Panc1 (cell line): ENCODE measurements at regions not wholly inside any gene's neighbourhood (a gene's known extent, or its start where the extent isn't known, plus 50 kb on each side); places are given as distances from the start of the nearest gene placed in this dataset.
A peak's percentile ranks its signal among the peaks of the same experiment; 100 is the strongest.

ENCODE experiments used
- ATAC-seq: fragments of 200-7000 bp; cut with Tn5 transposase; 2 replicates; pipeline ENCODE4 v1.9.1; 2020; ENCODE audit warnings: mild to moderate bottlenecking, moderate library complexity
- BruUV-seq: library from RNA; stranded (reverse); fragments of 400-500 nt; replicated peaks from 2 replicates; lab custom pipeline; 2021; lab: Mats Ljungman, UMichigan
- CTCF ChIA-PET: fragments of 300-600 bp; sonication (Branson Sonifier 250); formaldehyde crosslinking; loops from one replicate; lab custom pipeline; 2022; ENCODE audit warnings: antibody characterized with exemption; lab: Charles Lee
- POLR2A ChIA-PET: fragments of 300-600 bp; sonication (Branson Sonifier 250); formaldehyde crosslinking; loops from one replicate; lab custom pipeline; 2022; ENCODE audit warnings: antibody characterized with exemption; lab: Charles Lee
- DNase-seq: peaks from one replicate; pipeline ENCODE4 v3.0.0-alpha.2; 2010; ENCODE audit warnings: low read depth, low spot score
- H3K27ac ChIP-seq: 2 replicates; pipeline ENCODE4 v1.5.1; 2011; ENCODE audit warnings: mild to moderate bottlenecking, low read length, inconsistent platforms
- H3K27me3 ChIP-seq: fragments of 200-500 bp; sonication (Bioruptor generic); 2 replicates; pipeline ENCODE4 v1.6.0; 2014; ENCODE audit warnings: low read length, inconsistent platforms; ENCODE audit not compliant: control insufficient read depth, insufficient read depth
- H3K36me3 ChIP-seq: fragments of 200-500 bp; sonication (Bioruptor generic); 2 replicates; pipeline ENCODE4 v1.5.1; 2014; ENCODE audit warnings: inconsistent platforms, mild to moderate bottlenecking, low read length, moderate library complexity; ENCODE audit not compliant: control insufficient read depth, insufficient read depth
- H3K4me1 ChIP-seq: 2 replicates; pipeline ENCODE4 v1.5.1; 2011; ENCODE audit warnings: inconsistent platforms, mild to moderate bottlenecking, low read length, moderate library complexity; ENCODE audit not compliant: control insufficient read depth, insufficient read depth
- H3K4me3 ChIP-seq, 2 experiments: 2 replicates each; pipeline ENCODE4 v1.5.1; 2011 to 2012; ENCODE audit warnings: low read depth in 2 of 2, low read length in 2 of 2, mild to moderate bottlenecking in 2 of 2, inconsistent platforms in 1 of 2, moderate library complexity in 1 of 2
- H3K9me3 ChIP-seq: fragments of 200-500 bp; sonication (Bioruptor generic); 2 replicates; pipeline ENCODE4 v1.5.1; 2014; ENCODE audit warnings: low read depth, mild to moderate bottlenecking, inconsistent platforms, low read length, moderate library complexity; ENCODE audit not compliant: control insufficient read depth, insufficient read depth
- POLR2AphosphoS5 ChIP-seq: IDR thresholded peaks from 2 replicates; pipeline ENCODE4 v1.6.1; 2012; ENCODE audit warnings: mild to moderate bottlenecking, low read depth, low read length, moderate library complexity
- REST ChIP-seq, 2 experiments: IDR thresholded peaks; 2 replicates each; pipeline ENCODE4 v1.6.1; 2011 to 2012; ENCODE audit warnings: low read depth in 2 of 2, control low read depth in 1 of 2, low read length in 1 of 2, mild to moderate bottlenecking in 1 of 2, moderate library complexity in 1 of 2; ENCODE audit not compliant: insufficient read depth in 1 of 2
- SIN3A ChIP-seq: IDR thresholded peaks from 2 replicates; pipeline ENCODE4 v1.6.1; 2012; ENCODE audit warnings: low read depth, mild to moderate bottlenecking, low read length, moderate library complexity, borderline replicate concordance; ENCODE audit not compliant: insufficient read depth
- TCF7L2 ChIP-seq: IDR thresholded peaks from 2 replicates; pipeline ENCODE4 v1.6.1; 2011; ENCODE audit warnings: mild to moderate bottlenecking, low read depth, low read length, inconsistent platforms
- in situ Hi-C: cut with HindIII; loops from 2 replicates; pipeline ENCODE4 v1.10.0; 2016; ENCODE audit warnings: low sequenced_read_pairs, low pct_unique_long_range_greater_than_20kb
- intact Hi-C: fragments of 100-400 bp; cut with micrococcal nuclease; formaldehyde crosslinking; loops from one replicate; pipeline ENCODE4 v1.10.0; 2022; ENCODE audit not compliant: unreplicated experiment
- TF ChIP-seq, protein P1 (sequence below): fragments of 450-650 bp; IDR thresholded peaks from 2 replicates; pipeline ENCODE4 v1.5.1; 2017; ENCODE audit warnings: mild to moderate bottlenecking

GRCh38 chr1:222927031-222927430, 112.2 kb downstream of the DISP1 start:
- CTCF ChIA-PET, result no interaction called here
- H3K27me3 ChIP-seq, result no peaks in the 10 kb centered on the region
- ATAC-seq (no peak), DNase-seq (no peak)
- H3K27ac ChIP-seq, result no peak overlapping the region
- no peaks in the 10 kb centered on the region for H3K36me3 ChIP-seq
- POLR2A ChIA-PET, result no interaction called here
- H3K9me3 ChIP-seq, result no peaks in the 10 kb centered on the region
- no TSS peak for BruUV-seq
- no peak for TF ChIP-seq POLR2AphosphoS5
- no peak for TF ChIP-seq SIN3A
- TF ChIP-seq, protein P1, sequence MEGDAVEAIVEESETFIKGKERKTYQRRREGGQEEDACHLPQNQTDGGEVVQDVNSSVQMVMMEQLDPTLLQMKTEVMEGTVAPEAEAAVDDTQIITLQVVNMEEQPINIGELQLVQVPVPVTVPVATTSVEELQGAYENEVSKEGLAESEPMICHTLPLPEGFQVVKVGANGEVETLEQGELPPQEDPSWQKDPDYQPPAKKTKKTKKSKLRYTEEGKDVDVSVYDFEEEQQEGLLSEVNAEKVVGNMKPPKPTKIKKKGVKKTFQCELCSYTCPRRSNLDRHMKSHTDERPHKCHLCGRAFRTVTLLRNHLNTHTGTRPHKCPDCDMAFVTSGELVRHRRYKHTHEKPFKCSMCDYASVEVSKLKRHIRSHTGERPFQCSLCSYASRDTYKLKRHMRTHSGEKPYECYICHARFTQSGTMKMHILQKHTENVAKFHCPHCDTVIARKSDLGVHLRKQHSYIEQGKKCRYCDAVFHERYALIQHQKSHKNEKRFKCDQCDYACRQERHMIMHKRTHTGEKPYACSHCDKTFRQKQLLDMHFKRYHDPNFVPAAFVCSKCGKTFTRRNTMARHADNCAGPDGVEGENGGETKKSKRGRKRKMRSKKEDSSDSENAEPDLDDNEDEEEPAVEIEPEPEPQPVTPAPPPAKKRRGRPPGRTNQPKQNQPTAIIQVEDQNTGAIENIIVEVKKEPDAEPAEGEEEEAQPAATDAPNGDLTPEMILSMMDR, result no peak
- TF ChIP-seq TCF7L2, result no peak
- TF ChIP-seq REST (IDR thresholded peaks at IDR 0.05; ENCODE audit: insufficient read depth in 1 of 2, low read depth in 2 of 2, low read length in 1 of 2), result no peak
- in situ Hi-C loops, result no loop called here
- intact Hi-C loops, result no loop called here
- H3K4me3 ChIP-seq, result no peak overlapping the region
- no peaks in the 10 kb centered on the region for H3K4me1 ChIP-seq

DNA sequence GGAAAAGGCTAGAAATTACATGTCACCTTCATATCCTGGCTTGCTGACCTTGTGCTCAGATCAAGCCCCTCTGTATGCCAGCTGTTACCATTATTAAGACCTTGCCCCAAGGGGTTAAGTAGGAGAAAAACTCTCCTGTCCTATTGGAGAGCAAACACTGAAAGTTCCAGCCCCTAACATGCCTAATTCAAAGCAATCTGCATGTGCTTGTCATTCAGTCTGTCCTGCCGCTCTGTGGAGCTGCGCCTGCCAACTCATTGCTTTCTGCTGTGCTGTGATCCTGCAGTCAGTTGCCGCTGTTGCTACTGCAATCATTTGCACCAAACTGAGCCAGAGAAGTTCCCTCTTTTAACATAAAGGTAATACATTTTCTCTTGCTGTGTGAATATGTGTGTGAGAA, 113.4 kb downstream of the DISP1 start:
- TF ChIP-seq, protein P1, result no peak
- no peak for TF ChIP-seq SIN3A
- no peak for TF ChIP-seq REST (IDR thresholded peaks at IDR 0.05; ENCODE audit: insufficient read depth in 1 of 2, low read depth in 2 of 2, low read length in 1 of 2)
- TF ChIP-seq TCF7L2, result no peak
- no peak for TF ChIP-seq POLR2AphosphoS5
- Histone ChIP-seq H3K4me3 (no peak overlapping the region), H3K27ac (no peak overlapping the region), H3K9me3 (no peaks in the 10 kb centered on the region), H3K36me3 (no peaks in the 10 kb centered on the region), H3K4me1 (no peaks in the 10 kb centered on the region), H3K27me3 (no peaks in the 10 kb centered on the region)
- intact Hi-C loops (no loop called here), in situ Hi-C loops (no loop called here)
- DNase-seq (no peak), ATAC-seq (peak; percentile 71; the same call in 1 of the 2 replicates)
- ChIA-PET CTCF (no interaction called here), POLR2A (no interaction called here)
- no TSS peak for BruUV-seq
